NCI-H2107 treated with DMSO at 0.1 percent for 48 hours (cell line): ENCODE measurements at regions not wholly inside any gene's neighbourhood (a gene's known extent, or its start where the extent isn't known, plus 50 kb on each side); places are given as distances from the start of the nearest gene placed in this dataset.

Source experiments
- DNase-seq: peaks from one replicate; lab custom pipeline; 2025; ENCODE audit not compliant: unreplicated experiment; lab: John Stamatoyannopoulos, UW

GRCh38 chr3:86180696-86181095 lies 810.3 kb downstream of the VGLL3 start:
- peak; percentile 67 for DNase-seq

- DNase-seq = no peak
Observed at GRCh38 chr3:86178095-86178494, 812.9 kb downstream of the VGLL3 start.

- no peak for DNase-seq
Observed at GRCh38 chr3:86176445-86176784, 814.5 kb downstream of the VGLL3 start.

- peak; percentile 68 for DNase-seq
Observed at GRCh38 chr3:86175593-86176444, 815.1 kb downstream of the VGLL3 start.

- no peak for DNase-seq
Observed at GRCh38 chr3:86175051-86175536, 815.9 kb downstream of the VGLL3 start.

- DNase-seq = no peak
Observed at GRCh38 chr3:86173401-86173800, 817.5 kb downstream of the VGLL3 start.

- DNase-seq = no peak
Observed at GRCh38 chr3:86168512-86168911, 822.4 kb downstream of the VGLL3 start.

GRCh38 chr3:86162521-86162920 lies 828.4 kb downstream of the VGLL3 start:
- DNase-seq = no peak

GRCh38 chr3:86161493-86161892 lies 829.5 kb downstream of the VGLL3 start:
- DNase-seq = no peak

GRCh38 chr3:86152620-86153019 lies 838.3 kb downstream of the VGLL3 start:
- DNase-seq = no peak

- DNase-seq = no peak
Observed at GRCh38 chr3:86149054-86149453, 841.9 kb downstream of the VGLL3 start.

- no peak for DNase-seq
Observed at GRCh38 chr3:86147119-86147518, 843.8 kb downstream of the VGLL3 start.

- no peak for DNase-seq
Observed at GRCh38 chr3:86126552-86126951, 864.4 kb downstream of the VGLL3 start.
